ENCODE measurements at regions not wholly inside any gene's neighbourhood (a gene's known extent, or its start where the extent isn't known, plus 50 kb on each side); places are given as distances from the start of the nearest gene placed in this dataset.

DNA sequence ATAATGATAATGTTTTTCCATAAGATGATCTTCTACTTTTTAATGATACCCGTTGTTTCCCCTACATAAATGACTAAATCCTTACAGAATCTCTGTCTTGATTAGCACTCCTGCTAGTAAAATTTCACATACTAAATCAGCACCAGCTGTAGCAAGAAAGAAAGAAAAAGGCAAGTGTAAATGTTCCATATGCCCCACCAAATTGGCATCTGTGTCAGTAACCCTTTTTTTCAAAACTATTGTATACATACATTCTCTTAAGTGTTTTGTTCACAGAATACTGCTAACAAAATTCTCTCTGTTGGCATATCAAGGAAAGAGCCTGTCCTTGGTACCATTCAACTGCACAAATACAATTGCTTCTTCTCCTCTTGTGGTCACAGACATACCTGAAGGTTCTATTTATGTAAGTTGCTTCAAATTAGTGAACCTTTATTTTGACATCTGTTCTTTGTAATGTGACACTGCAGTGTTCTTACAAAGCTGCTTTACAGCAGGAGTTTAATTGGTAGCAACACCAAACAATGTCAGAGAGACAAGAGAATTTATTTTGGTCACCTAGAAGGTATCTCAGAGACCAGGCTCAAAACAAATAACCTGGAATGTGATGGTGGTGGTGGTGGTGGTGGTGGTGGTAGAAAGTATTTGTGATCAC is 641.9 kb downstream of the ZEB2 start:
- no peaks in the 10 kb centered on the region for H3K79me2 ChIP-seq (ENCODE audit: insufficient read depth, low read length)
- no peaks in the 10 kb centered on the region for H3K27me3 ChIP-seq (ENCODE audit: insufficient read depth, low read length)
- H4K5ac ChIP-seq (ENCODE audit: insufficient read length, low read depth, low read length): no peak overlapping the region
- H4K8ac ChIP-seq (replicated peaks; ENCODE audit: insufficient read length, low read depth, low read length): no peak overlapping the region
- H3K9me3 ChIP-seq (ENCODE audit: control insufficient read depth, low read depth, low read length): no peaks in the 10 kb centered on the region
- no peak overlapping the region for H3T11ph ChIP-seq (ENCODE audit: low read length)
- H3K79me1 ChIP-seq (ENCODE audit: insufficient read depth, low read depth, low read length, poor library complexity, severe bottlenecking): no peaks in the 10 kb centered on the region
- Mint-ChIP-seq H3K4me3 (no peak overlapping the region), H3K36me3 (ENCODE audit: insufficient read depth in 1 of 3, low read depth in 3 of 3) (peaks cover 3 to 12% (median 4%) of the 10 kb centered on the region in 3 experiments; a peak in 6 of 7 replicates), H3K4me1 (peaks cover 27 to 31% of the 10 kb centered on the region in 2 experiments), H3K27me3 (ENCODE audit: low read depth) (peaks cover 4% of the 10 kb centered on the region), H3K27ac (no peak overlapping the region), H3K9me3 (peaks cover 3 to 4% of the 10 kb centered on the region in 2 experiments; a peak in 3 of 5 replicates)
- H3K4ac ChIP-seq (ENCODE audit: low read depth, low read length): no peak overlapping the region
- no peak overlapping the region for H3K14ac ChIP-seq (ENCODE audit: insufficient read depth, low read length)
- no peak overlapping the region for H2BK5ac ChIP-seq (ENCODE audit: insufficient read length, low read length)
- no peak overlapping the region for H3K23ac ChIP-seq (ENCODE audit: insufficient read length, low read depth, low read length)
- H3K9ac ChIP-seq (ENCODE audit: extremely low read depth, insufficient read length, low read length): no peak overlapping the region
- H2AK5ac ChIP-seq (ENCODE audit: insufficient read length, low read length): no peak overlapping the region
- no peak overlapping the region for H2BK20ac ChIP-seq (ENCODE audit: low read depth, low read length, poor library complexity, severe bottlenecking)
- H3K27ac ChIP-seq (ENCODE audit: insufficient read length, low read depth, low read length): no peak overlapping the region
- H4K91ac ChIP-seq (ENCODE audit: insufficient read length, low read depth, low read length): no peak overlapping the region
- no peak overlapping the region for H2BK15ac ChIP-seq (ENCODE audit: low read depth, low read length)
- no peaks in the 10 kb centered on the region for H4K20me1 ChIP-seq (ENCODE audit: control insufficient read depth, insufficient read depth, insufficient read length)
- H3K18ac ChIP-seq (ENCODE audit: insufficient read length, low read depth, low read length): no peak overlapping the region
- H3K4me2 ChIP-seq (ENCODE audit: insufficient read depth, insufficient read length, low read length): no peak overlapping the region
- H3K56ac ChIP-seq (ENCODE audit: insufficient read length, low read depth, low read length): no peak overlapping the region
- no peak overlapping the region for H2AFZ ChIP-seq (ENCODE audit: low read length)
- no peak for DNase-seq
- H2BK12ac ChIP-seq (ENCODE audit: insufficient read length, low read depth, low read length): no peak overlapping the region
- TF ChIP-seq, protein P1, sequence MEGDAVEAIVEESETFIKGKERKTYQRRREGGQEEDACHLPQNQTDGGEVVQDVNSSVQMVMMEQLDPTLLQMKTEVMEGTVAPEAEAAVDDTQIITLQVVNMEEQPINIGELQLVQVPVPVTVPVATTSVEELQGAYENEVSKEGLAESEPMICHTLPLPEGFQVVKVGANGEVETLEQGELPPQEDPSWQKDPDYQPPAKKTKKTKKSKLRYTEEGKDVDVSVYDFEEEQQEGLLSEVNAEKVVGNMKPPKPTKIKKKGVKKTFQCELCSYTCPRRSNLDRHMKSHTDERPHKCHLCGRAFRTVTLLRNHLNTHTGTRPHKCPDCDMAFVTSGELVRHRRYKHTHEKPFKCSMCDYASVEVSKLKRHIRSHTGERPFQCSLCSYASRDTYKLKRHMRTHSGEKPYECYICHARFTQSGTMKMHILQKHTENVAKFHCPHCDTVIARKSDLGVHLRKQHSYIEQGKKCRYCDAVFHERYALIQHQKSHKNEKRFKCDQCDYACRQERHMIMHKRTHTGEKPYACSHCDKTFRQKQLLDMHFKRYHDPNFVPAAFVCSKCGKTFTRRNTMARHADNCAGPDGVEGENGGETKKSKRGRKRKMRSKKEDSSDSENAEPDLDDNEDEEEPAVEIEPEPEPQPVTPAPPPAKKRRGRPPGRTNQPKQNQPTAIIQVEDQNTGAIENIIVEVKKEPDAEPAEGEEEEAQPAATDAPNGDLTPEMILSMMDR (conservative IDR thresholded peaks at IDR 0.05): no peak
- no peaks in the 10 kb centered on the region for H3K23me2 ChIP-seq (ENCODE audit: insufficient read length, low read depth, low read length, poor library complexity, severe bottlenecking)
- H3K4me1 ChIP-seq (ENCODE audit: insufficient read depth, low read length): no peaks in the 10 kb centered on the region; the same call in 1 of the 2 replicates
- no CpG with 5 or more reads among the region's 1 CpG for WGBS (ENCODE audit: extremely low coverage, insufficient read length, low lambda C conversion rate)
- no peak overlapping the region for H2BK120ac ChIP-seq (ENCODE audit: low read depth, low read length, poor library complexity, severe bottlenecking)

All from H9 (cell line).